NB4 (cell line): ENCODE measurements at regions not wholly inside any gene's neighbourhood (a gene's known extent, or its start where the extent isn't known, plus 50 kb on each side); places are given as distances from the start of the nearest gene placed in this dataset.
"Not testable (repeated sequence)": the region's sequence is repeated elsewhere in the genome, so short reads cannot be mapped to it uniquely, and the experiment has no call there.

Experiments
- DNase-seq: peaks from one replicate; pipeline ENCODE4 v3.0.0; 2010; ENCODE audit warnings: low read depth
- H3K4me3 ChIP-seq: one replicate; pipeline ENCODE4 v1.5.1; 2011; ENCODE audit warnings: mild to moderate bottlenecking, low read depth, low read length, moderate library complexity
- CTCF ChIP-seq: IDR thresholded peaks from one replicate; pipeline ENCODE4 v1.5.1; 2012; ENCODE audit warnings: low read depth, low read length
- MAX ChIP-seq: IDR thresholded peaks from 2 replicates; pipeline ENCODE4 v1.6.1; 2011; ENCODE audit warnings: low read depth, low read length
- MYC ChIP-seq: IDR thresholded peaks from 2 replicates; pipeline ENCODE4 v1.6.1; 2011; ENCODE audit warnings: low read depth, low read length
- POLR2A ChIP-seq: IDR thresholded peaks from 2 replicates; pipeline ENCODE4 v1.6.1; 2011; ENCODE audit warnings: mild to moderate bottlenecking; ENCODE audit not compliant: insufficient read length; ENCODE audit errors: extremely low read depth

DNA sequence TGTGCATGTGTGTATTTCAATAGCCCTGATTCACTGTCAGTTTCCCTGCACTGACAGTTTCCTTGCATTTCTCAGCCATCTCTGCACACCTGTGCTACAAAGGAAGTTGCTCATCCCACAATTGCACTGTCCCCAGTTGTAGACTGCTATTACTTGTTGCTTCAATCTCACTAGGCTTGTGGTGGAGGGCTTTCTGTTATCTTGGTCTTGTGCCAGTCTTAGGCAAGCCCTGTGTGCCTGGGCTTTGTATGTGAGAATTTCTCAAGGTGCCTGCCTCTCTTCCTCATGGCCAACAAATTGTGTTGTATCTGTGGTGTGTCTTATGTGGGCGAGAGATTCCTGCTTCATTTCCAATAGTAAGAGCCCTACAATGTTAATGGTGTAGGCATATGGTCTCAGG, 467.4 kb downstream of the GRIA2 start:
- H3K4me3 ChIP-seq, result no peak overlapping the region
- DNase-seq, result no peak
- TF ChIP-seq CTCF (no peak), POLR2A (no peak), MAX (no peak), MYC (no peak)

DNA sequence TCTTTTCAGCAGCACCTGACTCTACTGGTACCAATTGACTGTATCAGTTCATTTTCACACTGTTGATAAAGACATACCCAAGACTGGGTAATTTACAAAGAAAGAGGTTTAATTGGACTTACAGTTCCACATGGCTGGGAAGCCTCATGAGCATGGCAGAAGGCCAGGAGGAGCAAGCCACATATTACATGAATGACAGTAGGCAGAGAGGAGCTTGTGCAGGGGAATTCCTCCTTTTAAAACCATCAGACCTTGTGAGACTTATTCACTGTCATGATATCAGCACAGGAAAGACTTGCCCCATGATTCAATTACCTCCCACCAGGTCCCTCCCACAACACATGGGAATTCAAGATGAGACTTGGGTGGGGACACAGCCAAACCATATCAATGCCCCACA, 458.8 kb downstream of the GRIA2 start:
- H3K4me3 ChIP-seq, DNase-seq: not testable (repeated sequence)

- TF ChIP-seq CTCF, result no peak
- no peak for TF ChIP-seq MYC
- no peak for TF ChIP-seq POLR2A
- no peak for TF ChIP-seq MAX
- no peak overlapping the region for H3K4me3 ChIP-seq
- no peak for DNase-seq
These were observed 457.9 kb downstream of the GRIA2 start for GRCh38 chr4:157678478-157678877.

DNA sequence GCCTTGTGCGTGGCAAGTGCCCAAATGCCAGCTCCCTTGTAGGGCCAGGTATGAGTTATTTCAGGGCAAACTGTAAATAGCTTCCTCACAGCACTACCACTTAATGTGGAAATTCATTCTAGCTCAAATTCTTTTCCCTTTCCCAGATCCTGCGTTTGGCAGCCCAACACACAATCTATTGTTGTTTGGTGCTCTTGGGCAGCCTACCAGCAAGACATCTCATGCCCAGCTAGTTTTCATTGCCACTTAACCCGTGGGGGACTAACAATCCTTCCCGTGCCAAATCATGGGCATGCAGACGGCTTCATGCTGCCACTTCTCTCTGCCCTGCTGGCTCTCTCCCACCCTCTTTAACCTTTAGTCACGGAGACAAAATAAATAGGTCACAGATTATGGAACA, 454.2 kb downstream of the GRIA2 start:
- DNase-seq, result no peak
- TF ChIP-seq MYC (no peak), MAX (no peak)
- H3K4me3 ChIP-seq, result no peak overlapping the region

GRCh38 chr4:157667836-157668235, 447.3 kb downstream of the GRIA2 start:
- DNase-seq, result no peak
- TF ChIP-seq MYC, result no peak
- TF ChIP-seq POLR2A, result no peak
- TF ChIP-seq MAX, result no peak
- TF ChIP-seq CTCF, result no peak

DNA sequence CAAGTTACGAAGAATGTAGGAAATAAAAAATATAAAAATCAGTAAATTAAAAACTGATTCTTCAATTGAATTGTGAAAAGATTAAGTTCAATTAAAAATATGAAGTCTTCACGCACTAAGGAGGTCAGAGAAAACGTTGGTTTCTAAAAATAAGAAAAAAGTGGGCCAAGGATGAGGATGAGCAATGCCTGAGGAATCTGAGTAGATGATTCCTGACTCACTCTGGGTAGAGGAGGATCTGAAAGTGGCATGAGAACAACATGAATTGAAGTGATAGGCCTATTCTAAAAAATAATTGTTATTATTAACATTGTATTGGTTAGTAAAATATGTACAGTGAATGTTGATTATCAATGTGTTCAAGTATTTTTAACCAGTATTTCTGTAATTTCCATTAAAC, 444.2 kb downstream of the GRIA2 start:
- no peak for DNase-seq
- no peak overlapping the region for H3K4me3 ChIP-seq
- TF ChIP-seq MAX (no peak), MYC (no peak), POLR2A (no peak), CTCF (no peak)

More at GRCh38 chr4:157667836-157668235, 447.3 kb downstream of the GRIA2 start:
- H3K4me3 ChIP-seq, result no peak overlapping the region

- no peak for DNase-seq
- TF ChIP-seq POLR2A, result no peak
- no peak for TF ChIP-seq MYC
- no peak for TF ChIP-seq MAX
- TF ChIP-seq CTCF, result no peak
These were observed 434.7 kb downstream of the GRIA2 start for GRCh38 chr4:157655096-157655809.

More at GRCh38 chr4:157655096-157655809, 434.7 kb downstream of the GRIA2 start:
- no peak overlapping the region for H3K4me3 ChIP-seq
